MM.1S (cell line): ENCODE measurements at regions not wholly inside any gene's neighbourhood (a gene's known extent, or its start where the extent isn't known, plus 50 kb on each side); places are given as distances from the start of the nearest gene placed in this dataset.

Experiments used
- DNase-seq: peaks from one replicate; pipeline ENCODE4 v3.0.0-alpha.2; 2015
- H2AFZ ChIP-seq: fragments of 300-600 bp; sonication (generic); 2 replicates; pipeline ENCODE4 v1.6.0; 2016; ENCODE audit warnings: antibody characterized with exemption, low read length
- H3F3A ChIP-seq: fragments of 300-600 bp; sonication (generic); 2 replicates; pipeline ENCODE4 v1.6.1; 2016; ENCODE audit warnings: mild to moderate bottlenecking, antibody characterized with exemption, low read length, moderate library complexity, mixed read lengths; ENCODE audit not compliant: insufficient read depth
- H3K27ac ChIP-seq: fragments of 300-600 bp; sonication (generic); 2 replicates; pipeline ENCODE4 v1.5.1; 2016; ENCODE audit warnings: mild to moderate bottlenecking, low read length
- H3K27me3 ChIP-seq: fragments of 300-600 bp; sonication (generic); replicated peaks from 2 replicates; pipeline ENCODE4 v1.6.0; 2016; ENCODE audit warnings: low read length; ENCODE audit not compliant: insufficient read depth
- H3K36me3 ChIP-seq: fragments of 300-600 bp; sonication (generic); replicated peaks from 2 replicates; pipeline ENCODE4 v1.6.1; 2016; ENCODE audit warnings: mild to moderate bottlenecking, low read length, mixed read lengths; ENCODE audit not compliant: insufficient read depth
- H3K4me1 ChIP-seq: fragments of 300-600 bp; sonication (generic); 2 replicates; pipeline ENCODE4 v1.6.1; 2016; ENCODE audit warnings: low read length, mixed read lengths
- H3K4me2 ChIP-seq: fragments of 300-600 bp; sonication (generic); 2 replicates; pipeline ENCODE4 v1.6.0; 2016; ENCODE audit warnings: low read depth, low read length
- H3K4me3 ChIP-seq: fragments of 300-600 bp; sonication (generic); 2 replicates; pipeline ENCODE4 v1.5.1; 2016; ENCODE audit warnings: low read length, mixed read lengths
- H3K79me2 ChIP-seq: fragments of 300-600 bp; sonication (generic); 2 replicates; pipeline ENCODE4 v1.6.1; 2016; ENCODE audit warnings: mixed run types, low read length, mixed read lengths
- H3K9ac ChIP-seq: fragments of 300-600 bp; sonication (generic); 2 replicates; pipeline ENCODE4 v1.6.1; 2016; ENCODE audit warnings: low read length, mixed read lengths
- H3K9me2 ChIP-seq: fragments of 300-600 bp; sonication (generic); replicated peaks from 2 replicates; pipeline ENCODE4 v1.6.1; 2016; ENCODE audit warnings: mild to moderate bottlenecking, low read length, mixed read lengths; ENCODE audit not compliant: insufficient read depth
- H3K9me3 ChIP-seq: fragments of 300-600 bp; sonication (generic); replicated peaks from 2 replicates; pipeline ENCODE4 v1.6.1; 2016; ENCODE audit warnings: mild to moderate bottlenecking, low read length, mixed read lengths; ENCODE audit not compliant: insufficient read depth
- H4K20me1 ChIP-seq: fragments of 300-600 bp; sonication (generic); 2 replicates; pipeline ENCODE4 v1.6.1; 2016; ENCODE audit warnings: mild to moderate bottlenecking, low read length, moderate library complexity, mixed read lengths; ENCODE audit not compliant: insufficient read depth
- EZH2 ChIP-seq: fragments of 300-600 bp; sonication (generic); optimal IDR thresholded peaks from 2 replicates; pipeline ENCODE3; 2017; ENCODE audit warnings: low read depth, mild to moderate bottlenecking, antibody characterized with exemption, low read length, mixed read lengths
- EZH2phosphoT487 ChIP-seq: fragments of 300-600 bp; sonication (generic); IDR thresholded peaks from 2 replicates; pipeline ENCODE4 v1.6.1; 2018; ENCODE audit warnings: antibody characterized with exemption, low read length
- TF ChIP-seq, protein P1 (sequence below): fragments of 300-600 bp; sonication (generic); IDR thresholded peaks from 2 replicates; pipeline ENCODE4 v1.5.1; 2016; ENCODE audit warnings: antibody characterized with exemption, low read length, mixed read lengths

DNA sequence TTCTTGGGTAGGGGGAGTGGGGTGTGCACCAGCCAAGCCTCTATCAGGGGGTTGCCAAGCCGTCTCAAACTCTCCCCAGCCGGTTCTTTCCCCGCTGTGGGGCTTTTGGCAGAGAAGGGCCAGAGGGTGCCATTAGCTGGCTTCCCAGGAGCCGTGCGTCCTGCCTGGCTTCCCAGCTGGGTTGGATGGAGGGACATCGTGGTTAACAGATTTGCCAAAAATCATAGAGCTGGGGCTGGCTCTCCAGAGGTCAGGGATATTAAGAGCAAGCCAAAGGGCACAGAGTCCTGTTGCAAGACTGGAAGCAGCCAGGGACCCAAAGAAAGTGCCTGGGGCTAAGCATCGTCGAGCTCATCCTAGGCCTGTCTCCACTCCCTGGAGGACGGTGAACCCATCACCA is 104.6 kb upstream of the HES1 start:
- peaks cover 11% of the 10 kb centered on the region for H3K4me1 ChIP-seq

DNA sequence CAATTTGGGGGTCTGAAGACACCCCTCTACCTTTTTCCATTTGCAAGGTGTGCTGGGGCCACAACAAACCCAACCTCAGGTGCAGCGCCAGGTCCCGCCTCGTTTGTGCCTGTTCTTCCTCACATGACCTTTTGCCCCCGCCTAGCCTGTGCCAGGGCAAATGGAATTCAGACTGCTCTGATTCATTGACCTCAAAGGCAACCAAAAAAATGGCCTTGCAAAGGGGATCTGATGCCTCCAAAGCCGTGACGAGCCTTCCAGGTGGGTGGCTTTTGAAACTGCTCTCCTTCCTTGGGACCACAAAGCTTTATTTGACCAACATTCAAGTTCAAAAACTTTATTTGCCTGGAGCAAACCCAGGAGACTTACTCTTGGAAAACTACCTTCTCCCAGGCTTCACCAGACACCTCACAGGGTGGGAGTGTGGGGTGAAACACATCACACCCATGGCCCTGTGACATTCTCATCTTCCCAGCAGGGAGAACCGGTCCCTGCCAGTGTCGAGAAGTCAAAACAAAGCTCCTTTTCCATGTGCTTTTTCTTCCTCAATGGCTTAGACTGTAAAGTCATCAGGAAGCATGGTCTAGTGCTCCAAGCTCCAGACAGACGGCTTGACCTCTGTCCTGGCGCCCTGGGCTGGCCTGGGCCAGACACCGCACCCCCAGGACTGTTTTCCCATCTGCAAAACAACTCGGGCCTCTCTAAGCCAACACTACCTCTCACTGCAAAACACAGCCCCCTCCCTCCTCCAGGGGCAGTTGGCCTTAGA is 103.9 kb upstream of the HES1 start:
- H3K9ac ChIP-seq: no peak overlapping the region
- no peak overlapping the region for H3K4me3 ChIP-seq
- H3K4me2 ChIP-seq: no peak overlapping the region
- H3K79me2 ChIP-seq: no peaks in the 10 kb centered on the region
- no peaks in the 10 kb centered on the region for H3F3A ChIP-seq
- no peaks in the 10 kb centered on the region for H3K9me2 ChIP-seq
- no peaks in the 10 kb centered on the region for H3K9me3 ChIP-seq
- H4K20me1 ChIP-seq: no peaks in the 10 kb centered on the region
- H3K27me3 ChIP-seq: no peaks in the 10 kb centered on the region
- H3K27ac ChIP-seq: no peak overlapping the region
- no peaks in the 10 kb centered on the region for H3K36me3 ChIP-seq
- no peak overlapping the region for H2AFZ ChIP-seq
- H3K4me1 ChIP-seq: peaks cover 11% of the 10 kb centered on the region
- TF ChIP-seq, protein P1, sequence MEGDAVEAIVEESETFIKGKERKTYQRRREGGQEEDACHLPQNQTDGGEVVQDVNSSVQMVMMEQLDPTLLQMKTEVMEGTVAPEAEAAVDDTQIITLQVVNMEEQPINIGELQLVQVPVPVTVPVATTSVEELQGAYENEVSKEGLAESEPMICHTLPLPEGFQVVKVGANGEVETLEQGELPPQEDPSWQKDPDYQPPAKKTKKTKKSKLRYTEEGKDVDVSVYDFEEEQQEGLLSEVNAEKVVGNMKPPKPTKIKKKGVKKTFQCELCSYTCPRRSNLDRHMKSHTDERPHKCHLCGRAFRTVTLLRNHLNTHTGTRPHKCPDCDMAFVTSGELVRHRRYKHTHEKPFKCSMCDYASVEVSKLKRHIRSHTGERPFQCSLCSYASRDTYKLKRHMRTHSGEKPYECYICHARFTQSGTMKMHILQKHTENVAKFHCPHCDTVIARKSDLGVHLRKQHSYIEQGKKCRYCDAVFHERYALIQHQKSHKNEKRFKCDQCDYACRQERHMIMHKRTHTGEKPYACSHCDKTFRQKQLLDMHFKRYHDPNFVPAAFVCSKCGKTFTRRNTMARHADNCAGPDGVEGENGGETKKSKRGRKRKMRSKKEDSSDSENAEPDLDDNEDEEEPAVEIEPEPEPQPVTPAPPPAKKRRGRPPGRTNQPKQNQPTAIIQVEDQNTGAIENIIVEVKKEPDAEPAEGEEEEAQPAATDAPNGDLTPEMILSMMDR: no peak
- no peak for TF ChIP-seq EZH2phosphoT487
- no peak for TF ChIP-seq EZH2
- no peak for DNase-seq

More for the DNA sequence above, 104.6 kb upstream of the HES1 start:
- Histone ChIP-seq H3K79me2 (no peaks in the 10 kb centered on the region), H2AFZ (no peak overlapping the region), H3K9ac (no peak overlapping the region), H4K20me1 (no peaks in the 10 kb centered on the region), H3F3A (no peaks in the 10 kb centered on the region), H3K9me3 (no peaks in the 10 kb centered on the region), H3K4me2 (no peak overlapping the region), H3K27ac (no peak overlapping the region), H3K36me3 (no peaks in the 10 kb centered on the region), H3K9me2 (no peaks in the 10 kb centered on the region), H3K4me3 (no peak overlapping the region), H3K27me3 (no peaks in the 10 kb centered on the region)
- DNase-seq: no peak
- TF ChIP-seq EZH2phosphoT487 (no peak), EZH2 (no peak)
- TF ChIP-seq, protein P1: no peak

DNA sequence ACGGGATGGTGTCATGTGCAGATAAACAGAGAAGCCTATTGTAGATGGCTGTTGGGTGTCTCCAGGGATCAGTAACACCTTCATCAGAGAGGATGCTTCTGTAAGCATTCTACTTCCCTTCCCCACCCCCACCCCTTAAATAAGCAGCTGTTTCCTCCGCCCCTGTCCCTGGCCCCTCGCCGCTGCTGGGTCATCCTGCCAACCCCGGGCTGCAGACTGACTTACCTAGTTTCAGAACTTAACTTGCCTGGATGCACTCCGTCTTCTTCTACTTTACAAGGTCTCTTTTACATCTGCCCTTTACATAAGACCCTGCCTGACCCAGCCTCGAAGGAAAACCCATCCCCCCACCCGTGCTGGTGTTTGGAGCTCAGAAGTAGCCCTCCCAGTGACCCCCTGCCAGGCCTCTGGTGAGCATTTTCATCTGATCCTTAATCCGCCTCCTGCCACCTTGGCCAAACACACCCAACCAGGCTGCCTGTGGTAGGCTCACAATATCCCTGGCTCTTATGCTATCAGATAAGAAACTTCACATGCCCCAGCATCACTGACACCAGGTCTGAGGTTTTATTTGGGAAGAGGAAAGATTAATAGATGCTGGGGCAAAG is 103.0 kb upstream of the HES1 start:
- Histone ChIP-seq H3K9me2 (no peaks in the 10 kb centered on the region), H3K27ac (no peak overlapping the region), H3K9ac (no peak overlapping the region), H3F3A (no peaks in the 10 kb centered on the region), H3K27me3 (no peaks in the 10 kb centered on the region), H4K20me1 (no peaks in the 10 kb centered on the region), H3K9me3 (no peaks in the 10 kb centered on the region), H3K4me1 (peaks cover 11% of the 10 kb centered on the region), H3K36me3 (no peaks in the 10 kb centered on the region), H3K4me3 (no peak overlapping the region), H3K4me2 (no peak overlapping the region), H2AFZ (no peak overlapping the region), H3K79me2 (no peaks in the 10 kb centered on the region)
- TF ChIP-seq, protein P1: no peak
- no peak for TF ChIP-seq EZH2phosphoT487
- no peak for TF ChIP-seq EZH2
- DNase-seq: no peak
